SU-DHL-6 (cell line): ENCODE measurements at regions not wholly inside any gene's neighbourhood (a gene's known extent, or its start where the extent isn't known, plus 50 kb on each side); places are given as distances from the start of the nearest gene placed in this dataset.

Experiments used
- CTCF ChIP-seq: fragments of 200-600 bp; sonication (generic); IDR thresholded peaks from one replicate; pipeline ENCODE4 v1.5.1; 2017; ENCODE audit warnings: antibody characterized with exemption, mild to moderate bottlenecking, low read length, moderate library complexity; ENCODE audit not compliant: insufficient read depth, poor library complexity, severe bottlenecking
- EZH2phosphoT487 ChIP-seq: fragments of 200-600 bp; sonication (generic), shearing (Covaris generic); conservative IDR thresholded peaks from 2 replicates; pipeline ENCODE4 v1.6.1; 2018; ENCODE audit warnings: mild to moderate bottlenecking, antibody characterized with exemption, low read length, moderate library complexity, mixed read lengths

DNA sequence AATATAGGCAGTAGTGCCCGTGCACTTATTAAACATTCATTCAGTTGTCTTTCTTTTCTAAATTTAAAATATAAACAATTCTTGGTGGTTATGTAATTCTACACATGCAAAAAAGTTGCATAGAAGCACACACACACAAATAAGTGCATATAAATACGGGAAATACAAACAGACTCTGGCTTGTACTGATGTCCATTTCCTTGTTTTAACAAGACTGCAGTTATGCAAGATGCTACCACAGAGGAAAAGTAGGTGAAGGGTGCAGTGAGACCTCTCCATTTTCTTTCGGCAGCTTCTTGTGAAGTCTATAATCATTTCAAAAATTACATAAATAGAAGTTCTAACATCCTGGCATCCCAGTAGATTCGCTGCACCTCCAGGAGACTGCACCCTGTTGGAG lies 130.6 kb upstream of the BCL6 start:
- TF ChIP-seq CTCF, result no peak
- TF ChIP-seq EZH2phosphoT487, result no peak
